ENCODE measurements at regions not wholly inside any gene's neighbourhood (a gene's known extent, or its start where the extent isn't known, plus 50 kb on each side); places are given as distances from the start of the nearest gene placed in this dataset.

- in situ Hi-C loops (cut with MboI): no loop called here
- BruUV-seq (replicated peaks): no TSS peak
- no peaks in the 10 kb centered on the region for H3K79me2 ChIP-seq (ENCODE audit: control insufficient read depth, insufficient read depth, low read length)
Observed at GRCh38 chr6:88513920-88514319, 347.8 kb upstream of the CNR1 start.

GRCh38 chr6:88513471-88513870 is 347.3 kb upstream of the CNR1 start:
- Histone ChIP-seq H3K9ac (ENCODE audit: control insufficient read depth, insufficient read depth, low read length) (no peak overlapping the region), H3K27ac (ENCODE audit: control insufficient read depth, insufficient read depth) (no peak overlapping the region), H3K79me2 (ENCODE audit: control insufficient read depth, insufficient read depth, low read length) (no peaks in the 10 kb centered on the region), H3K4me1 (ENCODE audit: control insufficient read depth, insufficient read depth, low read length) (no peaks in the 10 kb centered on the region), H3K4me2 (ENCODE audit: control insufficient read depth, insufficient read depth) (no peak overlapping the region), H4K20me1 (ENCODE audit: control insufficient read depth, insufficient read depth) (no peaks in the 10 kb centered on the region), H3K9me3 (replicated peaks; ENCODE audit: control insufficient read depth, insufficient read depth, low read length) (no peaks in the 10 kb centered on the region; the same call in 2 of the 3 replicates), H3K27me3 (replicated peaks in 1 of 2; ENCODE audit: control insufficient read depth in 2 of 2, insufficient read depth in 2 of 2, low read length in 1 of 2) (no peaks in the 10 kb centered on the region), H3K36me3 (ENCODE audit: control insufficient read depth in 2 of 2, insufficient read depth in 2 of 2, low read length in 1 of 2) (no peaks in the 10 kb centered on the region), H2AFZ (ENCODE audit: control insufficient read depth, low read depth, low read length) (no peak overlapping the region), H3K4me3 (no peak overlapping the region)
- CTCF ChIA-PET: interaction anchor here (0.7 to 2.7 kb wide), 5 partner anchors 20 to 593 kb away, joined by 3 to 11 read pairs (median 3); no protein-coding TSS in a partner anchor
- no TSS peak for BruUV-seq (replicated peaks)
- FAIRE-seq (no peak), DNase-seq (ENCODE audit: low read depth, low spot score) (no peak), ATAC-seq (no peak)
- in situ Hi-C loops (cut with MboI): no loop called here
- SMC1A ChIA-PET (ENCODE audit: uncharacterized antibody, unreplicated experiment): interaction anchor here (0.8 to 3.0 kb wide), 7 partner anchors 9 to 546 kb away, joined by 3 to 15 read pairs (median 5); no protein-coding TSS in a partner anchor
- RAD21 ChIA-PET (ENCODE audit: unreplicated experiment): interaction anchor here (1.0 kb wide), 1 partner anchor 585 kb away, joined by 3 read pairs; no protein-coding TSS in a partner anchor
- POLR2A ChIA-PET: no interaction called here
- intact Hi-C loops (cut with micrococcal nuclease; ENCODE audit: unreplicated experiment): no loop called here
- no peak for TF ChIP-seq ZBED1 (IDR thresholded peaks at IDR 0.05; ENCODE audit: borderline replicate concordance)
- no peak for TF ChIP-seq RFX5 (IDR thresholded peaks at IDR 0.05; ENCODE audit: low read depth, low read length)
- no peak for TF ChIP-seq HDAC6 (IDR thresholded peaks at IDR 0.05; ENCODE audit: unreplicated experiment)
- TF ChIP-seq SIN3A (IDR thresholded peaks at IDR 0.05; ENCODE audit: low read depth, low read length): no peak
- no peak for TF ChIP-seq NR2C2 (IDR thresholded peaks at IDR 0.05; ENCODE audit: borderline replicate concordance, control insufficient read depth, insufficient read length, low read depth)
- no peak for TF ChIP-seq POLR2AphosphoS2 (IDR thresholded peaks at IDR 0.05; ENCODE audit: low read depth, low read length)
- no peak for TF ChIP-seq HCFC1 (IDR thresholded peaks at IDR 0.05; ENCODE audit: low read length)
- TF ChIP-seq, protein P1, sequence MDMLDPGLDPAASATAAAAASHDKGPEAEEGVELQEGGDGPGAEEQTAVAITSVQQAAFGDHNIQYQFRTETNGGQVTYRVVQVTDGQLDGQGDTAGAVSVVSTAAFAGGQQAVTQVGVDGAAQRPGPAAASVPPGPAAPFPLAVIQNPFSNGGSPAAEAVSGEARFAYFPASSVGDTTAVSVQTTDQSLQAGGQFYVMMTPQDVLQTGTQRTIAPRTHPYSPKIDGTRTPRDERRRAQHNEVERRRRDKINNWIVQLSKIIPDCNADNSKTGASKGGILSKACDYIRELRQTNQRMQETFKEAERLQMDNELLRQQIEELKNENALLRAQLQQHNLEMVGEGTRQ (IDR thresholded peaks at IDR 0.05; ENCODE audit: borderline replicate concordance, low read depth, low read length): no peak

More at GRCh38 chr6:88513920-88514319, 347.8 kb upstream of the CNR1 start:
- ATAC-seq (no peak), FAIRE-seq (no peak), DNase-seq (ENCODE audit: low read depth, low spot score) (no peak)
- no peak overlapping the region for H3K4me2 ChIP-seq (ENCODE audit: control insufficient read depth, insufficient read depth)
- ChIA-PET SMC1A (ENCODE audit: uncharacterized antibody, unreplicated experiment) (interaction anchor here (0.9 to 3.0 kb wide), 6 partner anchors 14 to 547 kb away, joined by 3 to 15 read pairs (median 4); no protein-coding TSS in a partner anchor), POLR2A (no interaction called here), RAD21 (ENCODE audit: unreplicated experiment) (no interaction called here), CTCF (interaction anchor here (0.7 to 2.7 kb wide), 5 partner anchors 20 to 593 kb away, joined by 3 to 11 read pairs (median 3); no protein-coding TSS in a partner anchor)
- no peaks in the 10 kb centered on the region for H3K4me1 ChIP-seq (ENCODE audit: control insufficient read depth, insufficient read depth, low read length)
- no peak overlapping the region for H3K9ac ChIP-seq (ENCODE audit: control insufficient read depth, insufficient read depth, low read length)
- no peaks in the 10 kb centered on the region for H4K20me1 ChIP-seq (ENCODE audit: control insufficient read depth, insufficient read depth)
- H3K4me3 ChIP-seq: no peak overlapping the region
- no peak overlapping the region for H2AFZ ChIP-seq (ENCODE audit: control insufficient read depth, low read depth, low read length)
- no peaks in the 10 kb centered on the region; the same call in 2 of the 3 replicates for H3K9me3 ChIP-seq (replicated peaks; ENCODE audit: control insufficient read depth, insufficient read depth, low read length)
- TF ChIP-seq, protein P2, sequence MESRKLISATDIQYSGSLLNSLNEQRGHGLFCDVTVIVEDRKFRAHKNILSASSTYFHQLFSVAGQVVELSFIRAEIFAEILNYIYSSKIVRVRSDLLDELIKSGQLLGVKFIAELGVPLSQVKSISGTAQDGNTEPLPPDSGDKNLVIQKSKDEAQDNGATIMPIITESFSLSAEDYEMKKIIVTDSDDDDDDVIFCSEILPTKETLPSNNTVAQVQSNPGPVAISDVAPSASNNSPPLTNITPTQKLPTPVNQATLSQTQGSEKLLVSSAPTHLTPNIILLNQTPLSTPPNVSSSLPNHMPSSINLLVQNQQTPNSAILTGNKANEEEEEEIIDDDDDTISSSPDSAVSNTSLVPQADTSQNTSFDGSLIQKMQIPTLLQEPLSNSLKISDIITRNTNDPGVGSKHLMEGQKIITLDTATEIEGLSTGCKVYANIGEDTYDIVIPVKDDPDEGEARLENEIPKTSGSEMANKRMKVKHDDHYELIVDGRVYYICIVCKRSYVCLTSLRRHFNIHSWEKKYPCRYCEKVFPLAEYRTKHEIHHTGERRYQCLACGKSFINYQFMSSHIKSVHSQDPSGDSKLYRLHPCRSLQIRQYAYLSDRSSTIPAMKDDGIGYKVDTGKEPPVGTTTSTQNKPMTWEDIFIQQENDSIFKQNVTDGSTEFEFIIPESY (IDR thresholded peaks at IDR 0.05): no peak
- TF ChIP-seq JUND (IDR thresholded peaks at IDR 0.05; ENCODE audit: low read depth, low read length) (no peak), RAD21 (IDR thresholded peaks at IDR 0.05; ENCODE audit: insufficient read depth, low read depth, low read length) (peak; percentile 50), ZNF217 (IDR thresholded peaks at IDR 0.05) (no peak), TAF1 (IDR thresholded peaks at IDR 0.05; ENCODE audit: borderline replicate concordance, low read depth, low read length) (no peak)
- intact Hi-C loops (cut with micrococcal nuclease; ENCODE audit: unreplicated experiment): no loop called here
- no peak overlapping the region for H3K27ac ChIP-seq (ENCODE audit: control insufficient read depth, insufficient read depth)
- WGBS (ENCODE audit: insufficient coverage, insufficient replicate concordance, low lambda C conversion rate, missing lambda C conversion rate): 41% methylated on average over 4 of the region's 4 CpGs
- H3K27me3 ChIP-seq (replicated peaks in 1 of 2; ENCODE audit: control insufficient read depth in 2 of 2, insufficient read depth in 2 of 2, low read length in 1 of 2): no peaks in the 10 kb centered on the region
- no peaks in the 10 kb centered on the region for H3K36me3 ChIP-seq (ENCODE audit: control insufficient read depth in 2 of 2, insufficient read depth in 2 of 2, low read length in 1 of 2)
